GM19043 (cell line): ENCODE measurements at regions not wholly inside any gene's neighbourhood (a gene's known extent, or its start where the extent isn't known, plus 50 kb on each side); places are given as distances from the start of the nearest gene placed in this dataset.

Experiments used
- ATAC-seq: cut with Tn5 transposase; IDR thresholded peaks from one replicate; pipeline ENCODE4 v1.9.1; 2021; ENCODE audit warnings: low read depth; ENCODE audit not compliant: unreplicated experiment

- ATAC-seq: no peak
Measured at GRCh38 chr12:125469683-125470082, 404.4 kb downstream of the AACS start.

- ATAC-seq: no peak
Measured at GRCh38 chr12:125470838-125471783, 405.9 kb downstream of the AACS start.

GRCh38 chr12:125473501-125473900 lies 408.3 kb downstream of the AACS start:
- no peak for ATAC-seq

- no peak for ATAC-seq
Measured at GRCh38 chr12:125487336-125487735, 422.1 kb downstream of the AACS start.

- ATAC-seq: no peak
Measured at GRCh38 chr12:125491553-125491952, 426.3 kb downstream of the AACS start.

- ATAC-seq: no peak
Measured at GRCh38 chr12:125492354-125493270, 427.4 kb downstream of the AACS start.

- no peak for ATAC-seq
Measured at GRCh38 chr12:125493704-125494308, 428.6 kb downstream of the AACS start.

- ATAC-seq: no peak
Measured at GRCh38 chr12:125503128-125503527, 437.9 kb downstream of the AACS start.

GRCh38 chr12:125509195-125509594 lies 444.0 kb downstream of the AACS start:
- ATAC-seq: no peak

- no peak for ATAC-seq
Measured at GRCh38 chr12:125512541-125513298, 447.5 kb downstream of the AACS start.

- no peak for ATAC-seq
Measured at GRCh38 chr12:125515887-125516286, 450.7 kb downstream of the AACS start.

- ATAC-seq: no peak
Measured at GRCh38 chr12:125518074-125518473, 452.8 kb downstream of the AACS start.

- no peak for ATAC-seq
Measured at GRCh38 chr12:125519026-125519651, 453.9 kb downstream of the AACS start.

GRCh38 chr12:125525879-125526278 lies 460.6 kb downstream of the AACS start:
- no peak for ATAC-seq

GRCh38 chr12:125528281-125528680 lies 463.0 kb downstream of the AACS start:
- ATAC-seq: no peak

GRCh38 chr12:125530201-125530600 lies 465.0 kb downstream of the AACS start:
- no peak for ATAC-seq

- no peak for ATAC-seq
Measured at GRCh38 chr12:125530876-125531275, 465.6 kb downstream of the AACS start.

- ATAC-seq: no peak
Measured at GRCh38 chr12:125531574-125531973, 466.3 kb downstream of the AACS start.

- peak; percentile 71 for ATAC-seq
Measured at GRCh38 chr12:125533434-125534029, 468.3 kb downstream of the AACS start.
